PFSK-1 (cell line): ENCODE measurements at regions not wholly inside any gene's neighbourhood (a gene's known extent, or its start where the extent isn't known, plus 50 kb on each side); places are given as distances from the start of the nearest gene placed in this dataset.

Experiments used
- FOXP2 ChIP-seq: optimal IDR thresholded peaks from 2 replicates; pipeline ENCODE3; 2011; ENCODE audit warnings: borderline replicate concordance, control low read depth, inconsistent platforms; ENCODE audit not compliant: insufficient read depth; ENCODE audit errors: extremely low read length, extremely low read depth
- POLR2AphosphoS5 ChIP-seq: IDR thresholded peaks from 2 replicates; pipeline ENCODE4 v1.6.1; 2012; ENCODE audit warnings: low read depth, mild to moderate bottlenecking, control low read depth, low read length, moderate library complexity
- SIN3A ChIP-seq: IDR thresholded peaks from 2 replicates; pipeline ENCODE4 v1.6.1; 2012; ENCODE audit warnings: mild to moderate bottlenecking, low read length, moderate library complexity, borderline replicate concordance; ENCODE audit not compliant: insufficient read depth
- TAF1 ChIP-seq: IDR thresholded peaks from 2 replicates; pipeline ENCODE4 v1.6.1; 2012; ENCODE audit warnings: low read length, control low read depth, borderline replicate concordance; ENCODE audit not compliant: insufficient read depth
- TF ChIP-seq, protein P1 (sequence below), 2 experiments: IDR thresholded peaks; 2 replicates each; pipeline versions ENCODE4 v1.6.1 to v1.8.0; 2011 to 2012; ENCODE audit warnings: low read depth in 2 of 2, low read length in 2 of 2, control low read depth in 1 of 2, inconsistent platforms in 1 of 2, mild to moderate bottlenecking in 1 of 2, moderate library complexity in 1 of 2; ENCODE audit not compliant: insufficient read depth in 1 of 2

DNA sequence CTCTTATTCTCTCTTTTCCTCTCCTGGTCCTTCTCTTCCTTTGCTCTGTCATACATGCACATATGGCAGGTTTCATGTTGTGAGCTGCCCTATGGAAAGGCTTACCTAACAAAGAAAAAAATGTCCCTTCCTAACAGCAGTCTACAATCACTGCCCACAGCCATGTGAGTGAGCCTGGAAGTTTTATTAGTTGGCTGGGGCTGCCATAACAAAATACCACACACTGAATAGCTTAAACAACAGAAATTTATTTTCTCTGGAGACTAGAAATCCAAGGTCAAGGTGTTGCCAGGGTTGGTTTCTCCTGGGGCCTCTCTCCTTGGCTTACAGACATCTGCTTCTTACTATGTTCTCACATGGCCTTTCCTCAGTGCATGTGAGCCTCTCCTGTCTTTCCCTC is 142.1 kb downstream of the TRIB2 start:
- TF ChIP-seq POLR2AphosphoS5 (no peak), SIN3A (no peak), TAF1 (no peak), FOXP2 (no peak)
- TF ChIP-seq, protein P1, sequence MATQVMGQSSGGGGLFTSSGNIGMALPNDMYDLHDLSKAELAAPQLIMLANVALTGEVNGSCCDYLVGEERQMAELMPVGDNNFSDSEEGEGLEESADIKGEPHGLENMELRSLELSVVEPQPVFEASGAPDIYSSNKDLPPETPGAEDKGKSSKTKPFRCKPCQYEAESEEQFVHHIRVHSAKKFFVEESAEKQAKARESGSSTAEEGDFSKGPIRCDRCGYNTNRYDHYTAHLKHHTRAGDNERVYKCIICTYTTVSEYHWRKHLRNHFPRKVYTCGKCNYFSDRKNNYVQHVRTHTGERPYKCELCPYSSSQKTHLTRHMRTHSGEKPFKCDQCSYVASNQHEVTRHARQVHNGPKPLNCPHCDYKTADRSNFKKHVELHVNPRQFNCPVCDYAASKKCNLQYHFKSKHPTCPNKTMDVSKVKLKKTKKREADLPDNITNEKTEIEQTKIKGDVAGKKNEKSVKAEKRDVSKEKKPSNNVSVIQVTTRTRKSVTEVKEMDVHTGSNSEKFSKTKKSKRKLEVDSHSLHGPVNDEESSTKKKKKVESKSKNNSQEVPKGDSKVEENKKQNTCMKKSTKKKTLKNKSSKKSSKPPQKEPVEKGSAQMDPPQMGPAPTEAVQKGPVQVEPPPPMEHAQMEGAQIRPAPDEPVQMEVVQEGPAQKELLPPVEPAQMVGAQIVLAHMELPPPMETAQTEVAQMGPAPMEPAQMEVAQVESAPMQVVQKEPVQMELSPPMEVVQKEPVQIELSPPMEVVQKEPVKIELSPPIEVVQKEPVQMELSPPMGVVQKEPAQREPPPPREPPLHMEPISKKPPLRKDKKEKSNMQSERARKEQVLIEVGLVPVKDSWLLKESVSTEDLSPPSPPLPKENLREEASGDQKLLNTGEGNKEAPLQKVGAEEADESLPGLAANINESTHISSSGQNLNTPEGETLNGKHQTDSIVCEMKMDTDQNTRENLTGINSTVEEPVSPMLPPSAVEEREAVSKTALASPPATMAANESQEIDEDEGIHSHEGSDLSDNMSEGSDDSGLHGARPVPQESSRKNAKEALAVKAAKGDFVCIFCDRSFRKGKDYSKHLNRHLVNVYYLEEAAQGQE (IDR thresholded peaks at IDR 0.05; ENCODE audit: insufficient read depth in 1 of 2, low read depth in 2 of 2, low read length in 2 of 2): no peak

DNA sequence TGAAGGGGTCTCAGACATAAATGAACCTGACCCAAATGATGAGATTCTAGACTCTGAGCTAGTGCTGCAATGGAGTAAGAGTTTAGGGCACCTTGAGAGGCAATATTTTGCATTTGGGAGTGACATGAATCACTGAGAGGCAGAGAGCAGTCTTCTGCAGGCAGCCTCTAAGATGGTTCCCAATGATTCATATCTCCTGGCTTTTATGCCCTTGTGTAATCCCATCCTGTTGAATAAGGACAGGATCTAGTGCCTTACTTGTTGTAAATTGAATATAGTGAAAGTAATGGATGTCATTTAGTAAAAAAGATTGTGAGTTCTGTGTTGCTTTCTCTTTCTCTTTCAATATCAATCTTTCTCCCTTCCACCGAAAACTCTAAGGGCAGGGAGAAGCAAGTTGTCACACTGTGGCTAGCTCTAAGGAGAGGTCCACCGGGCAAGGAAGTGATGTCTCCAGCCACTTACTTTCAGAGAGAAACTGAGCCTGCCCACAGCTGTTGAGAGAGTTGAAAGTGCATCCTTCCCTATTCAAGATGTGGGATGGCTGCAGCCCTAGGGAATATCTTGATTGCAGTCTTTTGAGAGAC is 144.7 kb downstream of the TRIB2 start:
- TF ChIP-seq FOXP2 (no peak), TAF1 (no peak)

DNA sequence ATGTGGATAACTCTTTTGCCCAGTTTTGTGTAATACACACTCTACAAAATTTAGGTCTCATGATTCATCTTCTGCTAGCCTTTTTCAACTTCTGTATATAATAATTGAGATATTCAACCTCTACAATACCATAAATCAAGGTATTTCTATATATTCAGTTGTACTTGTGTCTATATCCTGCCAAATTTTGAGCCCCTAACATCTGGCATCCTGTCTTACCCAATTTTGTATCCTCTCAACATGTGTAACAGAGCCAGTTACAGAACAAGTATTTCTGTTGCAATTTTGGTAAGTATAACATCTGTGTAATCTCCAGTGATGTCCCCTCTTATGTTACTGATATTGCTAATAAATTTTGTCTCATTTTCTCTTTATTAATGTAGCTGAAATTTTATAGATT is 145.8 kb downstream of the TRIB2 start:
- TF ChIP-seq FOXP2 (no peak), POLR2AphosphoS5 (no peak), TAF1 (no peak), SIN3A (no peak)
- TF ChIP-seq, protein P1 (IDR thresholded peaks at IDR 0.05; ENCODE audit: insufficient read depth in 1 of 2, low read depth in 2 of 2, low read length in 2 of 2): no peak

DNA sequence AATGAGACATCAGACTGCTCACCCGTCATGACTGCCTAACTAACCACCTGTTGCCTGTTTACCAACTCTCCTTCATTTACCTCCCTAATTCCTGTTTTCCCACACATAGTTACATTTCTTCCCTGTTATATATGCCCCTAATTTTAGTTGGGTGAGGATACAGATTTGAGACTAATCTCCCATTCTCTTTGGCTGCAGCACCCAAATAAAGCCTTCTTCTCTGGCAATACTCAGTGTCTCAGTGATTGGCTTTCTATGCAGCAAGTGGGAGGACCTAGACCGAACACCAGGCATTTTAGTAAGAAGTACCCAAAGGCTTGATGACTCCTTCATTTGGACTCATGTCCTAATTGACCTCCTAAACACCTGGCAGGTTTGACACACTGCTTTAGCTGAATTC is 147.2 kb downstream of the TRIB2 start:
- no peak for TF ChIP-seq TAF1
- TF ChIP-seq, protein P1 (IDR thresholded peaks at IDR 0.05; ENCODE audit: insufficient read depth in 1 of 2, low read depth in 2 of 2, low read length in 2 of 2): no peak
- no peak for TF ChIP-seq SIN3A
- TF ChIP-seq FOXP2: no peak
- TF ChIP-seq POLR2AphosphoS5: no peak

DNA sequence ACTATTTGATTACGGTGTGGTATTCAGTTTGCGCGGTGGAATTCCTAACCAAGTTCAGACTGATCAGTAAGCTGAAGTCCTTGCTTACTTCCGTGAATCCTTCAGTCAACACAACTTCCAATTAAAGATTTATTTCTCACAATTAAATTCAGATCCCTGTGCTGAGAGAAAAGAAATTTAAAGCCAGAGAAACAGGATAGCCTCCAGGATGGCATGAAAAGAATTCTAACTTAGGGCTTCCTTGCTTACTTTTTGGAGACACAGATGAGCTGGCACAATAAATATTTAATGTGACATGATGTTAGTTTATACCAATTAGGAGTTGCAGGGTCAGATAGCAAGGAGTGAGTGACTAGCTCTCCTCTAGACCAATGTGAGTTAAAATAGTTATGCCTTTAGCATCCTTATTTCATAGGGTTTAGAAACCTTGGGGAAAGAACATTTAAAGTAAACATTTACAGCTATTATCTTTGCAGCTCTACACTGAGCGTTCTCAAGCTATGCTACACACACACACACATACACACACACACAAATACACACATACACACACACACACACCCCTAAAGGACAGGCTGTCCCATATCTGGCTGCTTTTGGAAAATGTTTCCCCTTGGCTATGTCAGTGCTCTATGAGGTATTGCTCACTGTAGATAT is 151.0 kb downstream of the TRIB2 start:
- TF ChIP-seq SIN3A (no peak), POLR2AphosphoS5 (no peak), TAF1 (no peak), FOXP2 (no peak)
- TF ChIP-seq, protein P1 (IDR thresholded peaks at IDR 0.05; ENCODE audit: insufficient read depth in 1 of 2, low read depth in 2 of 2, low read length in 2 of 2): no peak
